Activated CD4-positive, CD25-positive, alpha-beta regulatory T cell treated with anti-CD3 and anti-CD28 coated beads, Interleukin-2, amount 50 U/mL, for 16 hours (primary cell): ENCODE measurements at regions not wholly inside any gene's neighbourhood (a gene's known extent, or its start where the extent isn't known, plus 50 kb on each side); places are given as distances from the start of the nearest gene placed in this dataset.

Experiments used
- DNase-seq: peaks from one replicate; pipeline ENCODE4 v3.0.0-alpha.2; 2020; ENCODE audit warnings: low read depth, low spot score

DNA sequence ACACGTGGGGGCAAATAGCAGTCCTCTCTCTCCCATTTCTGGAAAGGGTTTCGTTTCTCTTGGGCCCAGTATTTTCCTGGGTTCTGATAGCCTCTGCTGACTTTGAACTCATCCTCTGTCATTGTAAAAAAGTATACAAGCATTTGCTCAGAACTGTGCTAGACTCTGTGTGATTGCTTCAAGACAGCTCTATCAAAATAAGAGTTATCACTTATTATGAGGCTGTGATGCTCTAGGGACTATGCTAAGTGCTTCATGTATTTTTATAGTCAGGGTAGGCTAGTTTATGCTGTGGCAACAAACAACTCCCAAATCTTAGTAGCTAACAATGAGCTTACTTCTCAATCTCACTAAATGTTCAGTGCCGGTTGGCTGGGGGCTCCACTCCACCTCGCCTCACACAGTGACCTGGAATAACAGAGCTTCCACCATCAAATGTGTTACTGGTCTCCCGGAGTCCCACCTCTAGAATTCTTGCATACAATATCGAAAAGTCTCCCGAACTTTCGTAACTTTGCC is 110.8 kb upstream of the CDC42EP3 start:
- no peak for DNase-seq

DNA sequence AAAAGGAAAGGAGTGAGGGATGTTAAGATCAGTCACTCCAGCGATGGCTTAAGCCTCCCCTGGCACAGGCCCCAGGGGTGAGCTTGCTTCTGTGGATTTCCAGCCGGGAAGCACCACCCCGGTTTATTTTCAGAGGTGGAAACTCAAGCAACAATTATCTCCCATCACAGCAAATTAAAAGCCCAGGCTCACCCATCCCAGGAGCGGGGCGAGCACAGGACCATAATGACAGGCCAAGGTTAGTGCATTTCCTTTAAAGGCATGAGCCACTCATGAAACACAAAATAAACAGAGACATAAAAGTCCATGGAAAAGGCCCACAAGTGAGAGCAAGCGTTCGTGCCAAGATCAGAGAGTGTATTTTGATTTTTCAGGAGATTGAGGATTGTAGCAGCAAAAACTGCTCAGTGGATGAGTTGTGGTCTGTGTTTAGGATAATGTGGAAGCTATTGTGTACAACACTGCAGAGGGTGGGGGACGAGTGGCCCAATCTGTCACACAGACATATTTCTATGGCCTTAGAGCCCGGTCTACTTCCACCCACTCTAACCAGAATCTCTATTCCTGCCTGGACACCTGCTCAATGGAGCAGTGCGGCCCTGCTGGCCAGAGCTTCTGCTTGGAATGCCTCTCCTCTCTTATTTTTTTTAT is 111.4 kb upstream of the CDC42EP3 start:
- no peak for DNase-seq

DNA sequence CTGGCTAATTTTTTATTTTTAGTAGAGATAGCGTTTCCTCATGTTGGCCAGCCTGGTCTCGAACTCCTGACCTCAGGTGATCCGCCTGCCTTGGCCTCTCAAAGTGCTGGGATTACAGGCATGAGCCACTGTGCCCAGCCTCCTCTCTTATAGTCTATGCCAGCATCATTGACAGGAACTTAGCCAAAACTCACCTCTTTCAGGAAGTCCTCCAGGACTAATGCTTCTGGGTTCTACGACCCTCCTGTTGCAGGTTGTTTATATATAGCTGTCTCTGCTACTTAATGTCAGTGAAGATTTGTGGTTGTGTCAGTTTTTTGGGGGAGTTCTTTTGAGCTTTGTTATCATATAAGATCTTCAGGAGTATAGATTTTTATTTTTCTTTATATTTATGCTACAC is 112.1 kb upstream of the CDC42EP3 start:
- DNase-seq = no peak

DNA sequence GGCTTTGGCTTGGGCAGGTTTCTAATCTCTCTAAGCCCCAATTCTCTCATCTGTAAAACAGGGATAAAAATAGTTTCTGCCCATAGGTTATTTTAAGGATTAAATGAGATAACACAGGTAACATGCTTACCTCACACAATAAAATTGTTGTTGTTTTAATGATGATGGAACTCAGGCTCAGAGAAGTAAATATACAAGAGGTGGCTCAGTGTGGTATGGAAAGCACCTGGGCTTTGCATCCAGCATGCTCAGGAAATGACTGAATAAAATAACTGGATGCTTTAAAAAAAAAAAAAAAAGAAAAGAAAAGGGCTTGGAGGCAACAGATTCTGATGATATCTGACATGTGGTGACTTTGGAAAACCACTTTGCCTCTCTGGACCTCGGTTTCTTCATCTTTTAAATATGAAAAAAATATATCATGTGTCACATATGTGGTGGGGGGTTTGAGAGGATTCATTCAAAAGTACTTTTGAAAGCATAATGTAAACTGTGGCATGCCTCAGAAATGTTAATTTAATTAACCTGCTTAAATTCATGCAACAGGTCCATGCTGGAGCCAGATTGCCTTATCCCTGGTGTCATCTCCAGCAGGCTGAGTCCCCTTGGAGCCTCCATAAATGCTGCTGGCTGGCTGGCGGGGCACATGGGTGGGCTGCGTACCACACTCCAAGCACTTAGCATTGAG is 112.8 kb upstream of the CDC42EP3 start:
- DNase-seq = no peak

DNA sequence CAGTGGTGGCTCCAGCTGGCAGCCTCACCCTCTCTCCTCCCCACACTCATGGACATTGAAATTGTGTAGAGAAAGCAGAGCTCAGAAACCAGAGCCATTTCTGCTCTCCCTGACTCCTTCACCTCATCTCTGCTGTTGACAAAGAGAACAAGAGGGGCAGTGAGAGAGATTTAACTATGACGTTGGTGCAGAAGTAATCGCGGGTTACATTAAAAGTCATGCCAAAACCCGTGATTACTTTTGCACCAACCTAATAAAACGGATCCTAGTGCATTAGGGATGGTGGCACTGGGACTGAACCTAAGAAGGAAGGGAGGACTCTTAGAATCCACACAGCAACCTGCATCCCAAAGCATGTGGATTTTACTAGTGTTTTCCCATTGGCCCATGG is 113.3 kb upstream of the CDC42EP3 start:
- no peak for DNase-seq

DNA sequence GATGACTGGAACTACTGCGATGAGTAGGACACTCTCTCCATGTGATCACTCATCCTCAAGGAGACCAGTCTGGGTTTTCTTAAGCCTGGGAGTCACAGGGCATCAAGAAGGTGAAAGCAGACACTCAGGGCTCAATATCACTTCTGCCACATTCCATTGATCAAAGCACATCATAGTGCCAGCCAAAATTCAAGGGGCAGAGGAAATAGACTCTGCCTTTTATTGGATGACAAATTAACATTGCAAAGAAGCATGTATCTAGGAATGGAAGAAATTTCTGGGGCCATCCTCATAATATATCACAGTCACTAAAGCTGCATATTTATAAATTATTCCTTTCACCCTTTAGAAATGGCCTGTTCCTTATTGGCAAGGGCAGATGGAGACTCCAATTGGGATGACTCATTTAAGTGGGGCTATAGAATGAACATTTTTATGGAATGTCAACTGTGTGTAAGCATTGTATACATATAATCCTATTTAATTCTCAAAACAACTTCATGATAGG is 114.8 kb upstream of the CDC42EP3 start:
- no peak for DNase-seq

DNA sequence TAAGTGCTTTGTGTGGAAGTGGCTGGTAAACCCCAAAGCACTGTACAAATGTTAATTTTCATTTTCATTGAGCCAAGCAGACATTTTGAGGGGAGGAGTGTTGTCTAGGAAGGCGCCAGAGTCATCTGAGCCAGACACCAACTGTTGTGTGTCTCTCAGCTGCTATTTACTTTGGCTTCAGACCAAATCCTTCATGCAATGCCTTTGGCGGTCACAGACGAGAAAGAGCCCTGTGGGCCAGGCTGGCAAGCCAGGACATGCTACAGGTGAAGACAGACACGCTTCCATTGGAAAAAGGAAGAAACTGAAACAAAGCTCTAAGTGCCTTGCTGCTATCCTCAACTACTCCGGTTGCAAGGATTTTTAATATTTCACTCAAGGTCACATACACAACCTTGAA is 115.4 kb upstream of the CDC42EP3 start:
- no peak for DNase-seq

DNA sequence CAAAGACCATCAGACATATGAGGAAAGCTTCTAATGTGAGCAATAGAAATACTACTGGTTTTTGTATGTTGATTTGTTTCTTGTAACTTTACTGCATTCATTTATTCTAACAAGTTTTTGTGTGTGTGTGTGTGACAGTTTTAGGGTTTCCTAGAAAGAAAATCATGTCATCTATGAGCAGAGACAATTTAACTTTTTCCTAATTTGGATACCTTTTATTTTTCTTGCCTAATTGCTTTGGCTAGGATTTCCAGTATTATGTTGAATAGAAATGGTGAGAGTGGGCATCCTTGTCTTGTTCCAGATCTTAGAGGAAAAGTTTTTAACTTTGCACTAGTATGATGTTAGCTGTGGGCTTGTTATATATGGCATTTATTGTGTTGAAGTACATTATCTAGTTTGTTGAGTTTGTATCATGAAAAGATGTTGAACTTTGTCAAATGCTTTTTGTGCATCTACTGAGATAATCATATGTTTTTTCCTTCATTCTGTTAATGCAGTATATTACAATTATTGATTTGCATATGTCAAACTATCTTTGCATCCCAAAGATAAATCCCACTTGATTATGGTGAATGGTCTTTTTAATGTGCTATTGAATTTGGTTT is 117.3 kb upstream of the CDC42EP3 start:
- no peak for DNase-seq

DNA sequence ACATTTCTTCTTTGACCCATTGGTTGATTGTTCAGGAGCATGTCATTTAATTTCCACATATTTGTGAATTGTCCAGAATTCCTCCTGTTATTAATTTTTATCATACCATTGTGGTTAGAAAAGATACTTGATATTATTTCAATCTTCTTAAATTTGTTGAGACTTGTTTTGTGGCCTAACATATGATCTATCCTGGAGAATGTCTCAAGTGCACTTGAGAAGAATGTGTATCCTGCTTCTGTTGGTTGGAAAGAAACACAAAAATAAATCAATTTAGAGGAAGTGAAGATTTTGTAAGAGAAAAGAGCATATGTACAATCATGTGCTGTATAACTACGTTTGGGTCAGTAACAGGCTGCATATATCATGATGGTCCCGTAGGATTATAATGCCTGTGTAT is 118.6 kb upstream of the CDC42EP3 start:
- no peak for DNase-seq

DNA sequence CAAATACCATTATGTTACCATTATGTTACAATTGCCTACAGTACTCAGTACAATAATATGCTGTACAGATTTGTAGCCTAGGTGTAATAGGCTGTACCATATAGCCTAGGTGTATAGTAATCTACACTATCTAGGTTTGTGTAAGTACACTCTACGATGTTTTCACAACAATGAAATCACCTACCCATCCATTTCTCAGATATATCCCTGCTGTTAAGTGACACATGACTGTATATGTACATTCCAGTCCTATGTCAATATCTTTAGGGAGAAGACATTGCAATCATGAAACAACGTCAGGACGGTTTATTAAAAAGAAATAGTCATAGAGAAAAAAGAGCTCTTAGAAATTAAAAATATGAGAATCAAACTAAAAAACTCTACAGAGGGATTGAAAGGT is 119.0 kb upstream of the CDC42EP3 start:
- DNase-seq = no peak

DNA sequence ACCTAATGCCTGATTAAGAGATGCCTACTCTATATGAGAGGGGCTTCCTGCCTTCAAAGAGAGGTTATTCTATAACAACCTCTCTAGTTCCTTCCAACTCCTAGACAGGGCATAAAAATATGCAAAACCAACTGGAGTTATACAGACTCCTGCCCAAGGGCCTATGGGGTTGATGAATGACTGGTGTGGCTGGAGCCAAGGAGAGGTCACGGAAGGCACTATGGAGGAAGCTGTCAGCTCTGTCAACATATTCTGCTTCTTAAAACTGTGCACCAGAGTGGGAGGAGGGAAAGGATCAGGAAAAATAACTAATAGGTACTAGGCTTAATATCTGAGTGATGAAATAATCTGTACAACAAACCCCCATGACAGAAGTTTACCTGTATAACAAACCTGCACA is 120.9 kb upstream of the CDC42EP3 start:
- DNase-seq = no peak

DNA sequence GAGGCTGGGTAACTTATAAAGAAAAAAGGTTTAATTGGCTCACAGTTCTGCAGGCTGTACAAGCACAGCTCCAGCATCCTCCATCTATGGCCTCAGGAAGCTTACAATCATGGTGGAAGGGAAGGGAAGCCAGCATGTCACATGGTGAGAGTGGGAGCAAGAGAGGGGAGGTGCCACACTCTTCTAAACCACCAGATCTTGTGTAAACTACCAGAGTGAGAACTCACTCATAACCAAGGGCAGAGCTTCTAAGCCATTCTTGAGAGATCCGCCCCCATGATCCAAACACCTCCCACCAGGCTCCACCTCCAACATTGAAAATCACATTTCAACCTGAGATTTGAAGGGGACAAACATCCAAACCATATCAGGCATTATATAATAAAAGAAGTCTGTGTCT is 121.6 kb upstream of the CDC42EP3 start:
- DNase-seq = no peak

DNA sequence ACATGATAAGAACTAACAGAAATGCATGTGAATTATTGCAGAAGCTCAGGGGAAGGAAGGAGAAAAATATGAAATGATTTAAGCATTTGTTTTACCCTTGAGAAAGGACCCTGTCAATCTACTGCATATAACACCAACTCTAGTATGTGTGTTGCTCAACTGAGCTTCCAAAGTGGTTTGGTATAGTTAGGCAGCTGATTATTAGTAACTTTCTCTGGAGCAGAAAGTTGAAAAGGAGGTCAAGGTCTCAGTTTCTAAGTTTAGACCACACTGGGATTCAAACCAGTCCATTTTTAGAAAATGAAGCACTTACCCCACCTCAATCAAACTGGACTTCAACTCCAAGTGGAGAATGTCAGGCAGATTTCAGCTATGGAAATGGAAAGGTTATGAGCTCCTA is 123.3 kb upstream of the CDC42EP3 start:
- DNase-seq = no peak

DNA sequence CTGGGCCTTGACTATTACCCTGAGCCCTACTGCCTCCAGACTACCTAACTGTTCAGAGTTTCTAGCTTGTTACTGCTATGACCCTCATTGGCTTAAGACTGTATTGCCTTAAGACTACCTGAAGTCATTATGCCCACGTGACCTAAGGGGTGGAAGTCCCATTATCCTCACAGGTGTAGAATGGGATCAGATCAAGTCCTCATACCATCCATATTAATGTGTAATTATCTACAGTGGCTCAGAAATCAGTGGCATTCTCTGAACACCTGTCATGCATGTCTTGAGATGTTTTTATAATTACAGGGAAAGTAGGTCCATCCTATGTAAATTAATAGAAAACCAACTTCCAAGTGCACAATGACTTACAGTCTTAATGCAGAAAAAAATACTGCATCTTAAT is 124.0 kb upstream of the CDC42EP3 start:
- no peak for DNase-seq

DNA sequence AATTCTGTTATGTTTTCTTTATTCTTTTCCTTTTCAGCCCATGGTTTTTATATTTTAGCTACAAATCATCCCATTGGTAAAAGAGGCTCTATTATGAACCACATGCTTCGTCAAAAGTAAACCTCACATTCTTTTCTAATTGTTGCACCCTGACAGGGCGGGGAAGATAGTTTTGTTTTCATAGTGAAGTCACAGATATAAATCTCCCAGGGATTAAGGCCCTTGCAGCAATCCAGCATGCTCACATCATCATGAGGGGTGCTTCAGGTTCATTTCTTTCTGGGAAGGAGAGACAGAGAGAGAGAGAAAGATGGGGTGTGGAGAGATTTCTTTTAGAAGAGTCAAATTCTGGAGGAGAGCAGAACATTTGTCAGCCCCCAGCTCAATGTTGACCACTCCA is 124.5 kb upstream of the CDC42EP3 start:
- no peak for DNase-seq

DNA sequence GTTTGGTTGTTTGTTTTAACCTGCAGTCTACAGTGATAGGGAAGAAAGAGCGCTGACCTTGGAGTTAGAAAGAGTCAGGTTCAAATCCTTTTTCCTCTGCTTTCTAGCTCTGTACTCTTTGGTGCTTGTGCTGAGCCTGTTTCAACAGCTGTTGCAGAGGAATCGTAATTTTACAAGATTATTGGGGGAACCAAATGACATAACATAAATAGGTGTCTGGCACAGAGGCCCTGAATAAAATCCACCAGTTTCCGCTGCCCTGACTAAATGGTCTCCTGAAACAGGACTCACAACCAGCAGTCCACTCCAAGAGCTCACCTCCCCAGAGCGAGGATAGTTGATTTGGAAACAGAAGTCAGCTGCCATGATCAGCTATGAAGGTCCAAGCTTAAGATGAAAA is 125.0 kb upstream of the CDC42EP3 start:
- DNase-seq = no peak

DNA sequence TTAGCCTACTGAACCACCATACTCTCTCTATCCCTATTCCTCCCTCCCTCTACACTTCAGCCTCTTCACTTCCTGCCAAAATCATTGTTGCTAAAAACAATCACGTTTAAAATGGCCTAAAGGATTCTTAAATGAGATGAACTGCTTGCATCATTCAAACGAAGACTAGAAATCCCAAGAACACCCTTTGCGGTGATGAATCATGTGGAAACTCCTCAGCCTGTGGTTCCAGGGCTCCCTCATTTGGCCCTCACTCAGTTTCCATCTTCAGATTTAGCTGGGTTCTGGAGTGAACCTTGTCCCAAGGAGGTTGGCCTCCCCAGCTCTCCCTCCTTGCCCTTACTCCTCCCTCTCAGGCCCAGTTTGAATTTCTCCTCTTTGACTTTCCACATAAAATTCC is 125.6 kb upstream of the CDC42EP3 start:
- DNase-seq = no peak

DNA sequence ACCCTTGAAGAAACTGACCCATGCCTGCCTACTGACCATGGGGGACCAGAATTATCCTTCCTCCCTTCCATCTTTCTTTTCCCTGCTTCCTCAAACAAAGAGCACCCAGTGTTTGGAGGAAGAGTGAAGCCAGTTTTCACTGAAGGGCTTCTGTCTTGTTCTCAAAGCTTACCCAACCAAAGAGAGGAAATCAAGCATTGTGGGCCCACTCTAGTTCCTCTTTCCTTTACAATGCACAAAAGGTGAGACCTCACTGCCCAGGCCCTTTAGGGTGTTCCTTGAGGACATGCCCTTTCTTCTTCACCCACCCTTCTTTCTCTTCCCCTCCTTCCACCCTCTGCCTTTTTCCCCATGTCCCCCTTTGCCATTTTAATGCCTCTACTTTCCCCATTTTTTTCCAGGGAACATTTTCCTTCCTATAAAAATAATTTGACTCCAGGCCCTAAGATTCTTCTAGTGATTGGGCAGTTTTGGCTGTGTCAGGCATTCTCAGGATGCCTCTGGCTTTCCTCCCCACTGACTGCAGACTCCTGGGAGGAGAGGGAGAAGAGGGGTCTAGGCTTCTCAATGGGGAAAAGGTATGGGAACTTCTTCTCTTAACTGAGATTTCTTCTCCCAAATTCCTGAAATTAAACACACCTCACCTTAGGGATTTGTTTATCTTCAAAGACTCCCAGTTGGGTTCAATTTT is 126.6 kb upstream of the RMDN2 start:
- DNase-seq = no peak

DNA sequence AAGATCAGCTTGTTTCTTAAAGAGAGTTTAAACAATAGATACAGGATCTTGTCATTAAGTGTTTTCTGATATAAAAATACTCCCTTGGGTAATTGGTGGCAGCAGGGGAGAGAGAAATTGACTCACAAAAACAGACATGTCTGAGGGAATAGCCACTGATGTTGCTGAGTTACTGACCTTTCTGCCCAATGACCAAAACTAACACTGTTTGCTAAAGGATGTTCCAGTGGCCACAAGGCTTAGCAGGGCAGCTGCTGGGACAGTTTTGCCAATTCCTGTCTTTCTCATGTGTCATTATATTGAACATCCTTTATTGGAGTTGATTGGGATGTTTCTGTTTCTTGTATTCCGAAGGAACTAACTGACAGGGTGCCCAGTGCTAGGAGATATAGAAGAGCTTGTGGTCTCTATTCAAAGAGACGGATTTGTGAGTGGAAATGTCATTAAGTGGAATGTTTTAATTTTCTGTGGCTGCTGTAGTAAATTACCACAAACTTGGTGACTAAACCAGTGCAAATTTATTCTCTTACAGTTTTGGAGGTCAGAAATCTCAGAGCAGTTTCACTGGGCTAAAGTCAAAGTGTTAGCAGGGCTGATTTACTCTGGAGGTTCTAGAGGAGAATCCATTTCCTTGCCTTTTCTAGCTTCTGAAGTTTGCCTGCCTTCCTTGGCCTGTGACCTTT is 124.8 kb upstream of the RMDN2 start:
- DNase-seq = no peak

DNA sequence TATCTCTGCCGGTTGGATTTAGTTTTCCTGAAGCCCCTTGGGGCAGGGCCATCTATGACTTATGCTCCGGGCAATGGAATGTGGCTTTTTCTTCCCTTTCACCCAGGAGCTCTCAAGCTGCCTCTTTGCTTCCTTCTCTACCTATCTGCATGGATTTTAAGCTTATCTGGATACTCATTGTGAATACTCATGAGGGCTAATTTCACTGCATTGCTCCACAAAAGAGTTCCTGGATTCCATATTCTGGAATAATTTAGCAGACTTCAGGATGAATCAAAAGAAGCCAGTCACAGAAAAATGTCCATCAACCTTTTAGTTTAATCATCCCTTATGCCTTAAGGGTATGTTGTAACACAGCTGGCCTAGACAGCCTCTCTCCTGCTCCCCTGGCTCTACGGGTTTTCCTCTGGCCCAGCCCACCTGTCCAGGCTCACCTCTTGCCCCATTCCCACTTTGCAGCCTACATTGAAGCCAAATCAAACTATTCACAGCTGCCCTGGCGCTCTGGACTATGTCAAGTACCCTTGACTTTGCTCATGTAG is 122.8 kb upstream of the RMDN2 start:
- no peak for DNase-seq

DNA sequence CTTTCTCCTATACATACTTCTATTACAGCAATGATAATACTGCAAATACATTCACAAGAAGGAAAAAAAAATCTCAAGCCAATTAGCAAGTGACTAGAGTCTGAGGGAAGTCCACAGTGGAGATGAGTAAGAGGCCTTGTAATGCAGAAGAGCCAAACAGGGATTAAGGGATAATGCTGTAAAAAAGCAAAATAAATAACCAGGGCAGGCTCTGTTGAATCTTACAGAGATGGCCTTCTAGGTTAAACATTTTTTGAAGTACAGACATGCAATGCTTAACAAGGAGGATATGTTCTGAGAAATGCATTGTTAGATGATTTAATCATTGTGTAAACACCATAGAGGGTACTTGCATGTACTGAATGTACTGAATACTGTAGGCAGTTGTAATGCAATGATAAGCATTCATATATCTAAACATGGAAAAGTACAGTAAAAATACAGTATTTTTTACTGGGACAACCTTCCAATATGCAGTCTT is 122.1 kb upstream of the RMDN2 start:
- no peak for DNase-seq
